ENCODE measurements at regions not wholly inside any gene's neighbourhood (a gene's known extent, or its start where the extent isn't known, plus 50 kb on each side); places are given as distances from the start of the nearest gene placed in this dataset.

- DNase-seq (ENCODE audit: low read depth), result no peak
Measured at GRCh38 chr18:42401131-42401673, 446.2 kb downstream of the PIK3C3 start.

GRCh38 chr18:42404151-42404550 is 449.1 kb downstream of the PIK3C3 start:
- no peak for DNase-seq (ENCODE audit: low read depth)

GRCh38 chr18:42409005-42409404 is 454.0 kb downstream of the PIK3C3 start:
- DNase-seq (ENCODE audit: low read depth), result no peak

GRCh38 chr18:42412281-42412680 is 457.2 kb downstream of the PIK3C3 start:
- DNase-seq (ENCODE audit: low read depth), result no peak

GRCh38 chr18:42412896-42413295 is 457.9 kb downstream of the PIK3C3 start:
- DNase-seq (ENCODE audit: low read depth), result no peak

GRCh38 chr18:42413870-42414269 is 458.8 kb downstream of the PIK3C3 start:
- no peak for DNase-seq (ENCODE audit: low read depth)

GRCh38 chr18:42414756-42415454 is 459.9 kb downstream of the PIK3C3 start:
- DNase-seq (ENCODE audit: low read depth), result peak; percentile 15

GRCh38 chr18:42417189-42417588 is 462.2 kb downstream of the PIK3C3 start:
- no peak for DNase-seq (ENCODE audit: low read depth)

GRCh38 chr18:42418121-42418520 is 463.1 kb downstream of the PIK3C3 start:
- DNase-seq (ENCODE audit: low read depth), result no peak

- DNase-seq (ENCODE audit: low read depth), result no peak
Measured at GRCh38 chr18:42425025-42425424, 470.0 kb downstream of the PIK3C3 start.

- DNase-seq (ENCODE audit: low read depth), result no peak
Measured at GRCh38 chr18:42426496-42427015, 471.5 kb downstream of the PIK3C3 start.

- no peak for DNase-seq (ENCODE audit: low read depth)
Measured at GRCh38 chr18:42429196-42429595, 474.2 kb downstream of the PIK3C3 start.

- no peak for DNase-seq (ENCODE audit: low read depth)
Measured at GRCh38 chr18:42436222-42436765, 481.3 kb downstream of the PIK3C3 start.

GRCh38 chr18:42437001-42437400 is 482.0 kb downstream of the PIK3C3 start:
- DNase-seq (ENCODE audit: low read depth), result no peak

GRCh38 chr18:42437646-42438045 is 482.6 kb downstream of the PIK3C3 start:
- no peak for DNase-seq (ENCODE audit: low read depth)

GRCh38 chr18:42442656-42443055 is 487.6 kb downstream of the PIK3C3 start:
- DNase-seq (ENCODE audit: low read depth), result no peak

- no peak for DNase-seq (ENCODE audit: low read depth)
Measured at GRCh38 chr18:42444349-42444748, 489.3 kb downstream of the PIK3C3 start.

GRCh38 chr18:42445359-42445758 is 490.3 kb downstream of the PIK3C3 start:
- no peak for DNase-seq (ENCODE audit: low read depth)

GRCh38 chr18:42446195-42446594 is 491.2 kb downstream of the PIK3C3 start:
- DNase-seq (ENCODE audit: low read depth), result peak; percentile 46

GRCh38 chr18:42447688-42448087 is 492.7 kb downstream of the PIK3C3 start:
- no peak for DNase-seq (ENCODE audit: low read depth)

- no peak for DNase-seq (ENCODE audit: low read depth)
Measured at GRCh38 chr18:42458226-42458625, 503.2 kb downstream of the PIK3C3 start.

- DNase-seq (ENCODE audit: low read depth), result no peak
Measured at GRCh38 chr18:42459873-42460272, 504.8 kb downstream of the PIK3C3 start.

GRCh38 chr18:42471885-42472284 is 516.9 kb downstream of the PIK3C3 start:
- DNase-seq (ENCODE audit: low read depth), result no peak

- no peak for DNase-seq (ENCODE audit: low read depth)
Measured at GRCh38 chr18:42473611-42474010, 518.6 kb downstream of the PIK3C3 start.
